ENCODE measurements at regions not wholly inside any gene's neighbourhood (a gene's known extent, or its start where the extent isn't known, plus 50 kb on each side); places are given as distances from the start of the nearest gene placed in this dataset.

DNA sequence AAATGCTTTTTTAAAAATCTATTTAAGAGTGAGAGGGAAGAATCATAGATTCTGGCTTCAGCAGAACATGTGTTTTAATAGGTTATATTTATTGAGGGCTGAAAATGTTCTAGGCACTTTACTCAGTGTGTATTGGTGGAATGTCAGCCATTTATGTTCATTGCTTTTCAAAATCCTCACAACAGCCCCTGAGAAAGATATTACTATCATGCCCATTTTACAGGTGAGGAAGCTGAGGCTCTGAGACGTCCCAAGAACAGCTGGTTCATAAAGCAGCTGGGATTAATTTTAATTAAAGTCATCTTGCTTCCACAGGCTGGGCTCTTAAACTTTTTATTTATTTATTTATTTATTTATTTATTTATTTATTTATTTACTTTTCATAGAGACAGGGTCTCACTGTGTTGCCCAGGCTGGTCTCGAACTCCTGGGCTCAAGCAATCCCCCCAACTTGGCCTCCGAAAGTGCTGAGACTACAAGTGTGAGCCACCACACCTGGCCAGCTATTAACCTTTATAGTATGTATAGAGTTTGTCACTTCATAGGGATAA, 364.6 kb downstream of the SHQ1 start:
- DNase-seq: no peak

DNA sequence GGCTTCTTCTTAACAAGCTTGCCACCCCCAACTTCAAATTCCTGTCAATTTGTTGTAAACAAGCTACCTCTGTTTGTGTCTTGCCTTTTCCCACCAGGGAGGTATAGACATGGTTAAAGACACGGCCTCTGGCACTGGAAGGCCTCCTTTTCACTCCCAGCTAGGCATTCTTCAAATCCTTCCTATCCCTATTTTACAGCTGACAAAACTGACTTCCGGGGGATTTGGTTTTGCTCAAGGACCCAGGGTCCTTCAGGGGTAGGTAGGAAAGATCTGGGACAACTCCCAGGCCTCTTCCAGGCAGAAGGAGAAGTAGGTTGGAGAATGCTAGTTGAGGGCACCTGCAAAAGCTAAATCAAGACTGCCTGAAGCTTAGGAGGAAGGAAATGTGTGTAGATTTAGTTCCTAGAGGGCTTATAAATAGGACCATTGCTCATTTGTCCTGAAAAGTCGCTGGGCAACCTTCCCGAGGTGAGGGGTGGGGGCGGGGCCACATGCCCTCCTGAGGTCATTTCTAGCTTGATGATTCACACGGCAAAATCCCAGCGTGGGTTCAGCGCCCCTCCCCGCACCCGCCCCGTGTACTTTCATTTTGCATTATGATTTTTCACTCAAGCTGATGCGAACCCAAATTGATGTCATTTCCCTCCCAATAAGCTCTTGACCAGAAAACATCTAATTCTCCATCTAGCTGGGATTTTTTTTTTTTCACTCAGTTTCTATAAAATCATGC, 365.5 kb downstream of the SHQ1 start:
- peak; percentile 5 to 65 (median 25) for DNase-seq

- DNase-seq: no peak
These were observed 366.7 kb downstream of the SHQ1 start for GRCh38 chr3:72481542-72481941.

DNA sequence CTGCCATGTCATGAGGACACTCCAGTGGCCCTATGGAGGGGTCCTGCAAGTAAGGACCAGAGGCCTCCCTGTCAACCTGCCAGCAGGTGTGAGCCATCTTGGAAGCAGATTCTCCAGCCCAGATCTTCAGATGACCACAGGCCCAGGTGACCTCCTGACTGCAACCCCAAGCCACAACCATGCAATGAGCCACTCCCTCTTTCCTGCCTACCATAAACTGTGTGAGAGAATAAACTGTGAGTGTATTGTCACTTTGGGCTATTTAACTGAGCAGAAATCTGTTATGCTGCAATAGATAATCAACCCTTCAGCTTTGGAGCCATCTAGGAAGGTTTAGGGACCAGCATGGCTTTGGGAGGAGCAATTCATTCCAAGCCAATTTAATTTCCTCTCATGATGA, 367.9 kb downstream of the SHQ1 start:
- DNase-seq: no peak

DNA sequence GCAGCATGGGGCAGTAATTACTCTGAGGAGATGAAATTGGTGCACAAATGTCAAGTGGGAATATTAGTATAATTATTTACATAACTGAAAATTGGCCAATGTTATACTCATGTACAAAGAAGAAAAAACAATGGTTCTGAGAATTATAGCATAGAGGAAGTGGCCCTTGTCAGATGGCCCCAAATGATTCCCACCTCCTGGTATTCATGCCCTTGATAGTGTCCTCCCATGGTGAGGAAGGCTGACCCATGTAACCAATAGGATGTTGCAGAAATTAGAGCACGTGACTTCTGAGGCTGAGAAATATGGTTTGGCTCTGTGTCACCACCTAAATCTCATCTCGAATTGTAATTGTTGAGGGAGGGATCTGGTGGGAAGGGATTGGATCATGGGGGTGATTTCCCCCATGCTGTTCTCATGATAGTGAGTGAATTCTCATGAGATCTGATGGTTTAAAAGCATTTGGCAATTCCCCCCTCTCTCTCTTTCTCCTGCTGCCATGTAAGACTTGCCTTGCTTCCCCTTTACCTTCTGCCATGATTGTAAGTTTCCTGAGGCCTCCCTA, 368.5 kb downstream of the SHQ1 start:
- no peak for DNase-seq

DNA sequence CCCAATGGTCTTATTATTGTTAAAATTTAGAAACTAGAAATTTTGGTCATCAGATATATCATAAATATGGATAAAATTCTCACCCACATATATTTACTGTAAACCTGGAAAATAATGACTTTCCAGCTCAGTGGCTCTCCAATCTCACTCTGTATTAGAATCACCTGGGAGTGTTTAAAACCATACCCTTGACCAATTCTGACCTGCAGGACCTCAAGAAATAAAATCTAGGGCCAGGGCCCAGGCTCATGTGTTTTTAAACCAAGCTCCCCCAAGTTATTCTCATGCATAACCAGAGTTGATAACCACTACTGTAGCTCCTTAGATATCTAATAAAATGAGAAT, 372.1 kb downstream of the SHQ1 start:
- DNase-seq: no peak

- DNase-seq: no peak
These were observed 372.7 kb downstream of the SHQ1 start for GRCh38 chr3:72475258-72476138.

DNA sequence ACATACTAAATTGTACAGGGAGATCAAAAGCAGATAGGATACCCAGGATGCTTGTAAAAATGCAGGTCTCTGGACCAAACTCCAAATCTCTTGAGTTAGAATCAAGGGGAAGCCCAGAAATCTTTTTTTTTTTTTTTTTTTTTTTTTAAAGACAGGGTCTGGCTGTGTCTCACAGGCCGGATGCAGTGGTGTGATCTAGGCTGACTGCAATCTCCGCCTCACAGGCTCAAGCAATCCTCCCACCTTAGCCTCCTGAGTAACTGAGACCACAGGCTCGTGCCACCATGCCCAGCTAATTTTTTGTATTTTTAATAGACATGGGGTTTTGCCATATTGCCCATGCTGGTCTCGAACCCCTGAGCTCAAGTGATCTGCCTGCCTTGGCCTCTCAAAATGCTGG, 373.5 kb downstream of the SHQ1 start:
- no peak for DNase-seq

DNA sequence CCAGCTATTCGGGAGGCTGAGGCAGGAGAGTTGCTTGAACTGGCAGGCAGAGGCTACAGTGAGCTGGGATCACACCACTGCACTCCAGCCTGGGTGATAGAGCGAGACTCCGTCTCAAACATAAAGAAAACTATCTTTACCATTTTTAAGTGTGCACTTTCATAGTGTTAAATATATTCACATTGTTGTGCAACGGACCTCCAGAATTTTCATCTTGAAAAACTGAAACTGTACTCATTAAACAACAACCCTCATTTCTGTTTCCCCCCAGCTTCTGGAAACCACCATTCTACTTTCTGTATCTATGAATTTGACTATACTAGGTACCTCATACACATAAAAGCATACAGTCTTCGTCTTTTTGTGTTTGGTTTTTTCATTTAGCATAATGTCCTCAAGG, 375.1 kb downstream of the SHQ1 start:
- no peak for DNase-seq

DNA sequence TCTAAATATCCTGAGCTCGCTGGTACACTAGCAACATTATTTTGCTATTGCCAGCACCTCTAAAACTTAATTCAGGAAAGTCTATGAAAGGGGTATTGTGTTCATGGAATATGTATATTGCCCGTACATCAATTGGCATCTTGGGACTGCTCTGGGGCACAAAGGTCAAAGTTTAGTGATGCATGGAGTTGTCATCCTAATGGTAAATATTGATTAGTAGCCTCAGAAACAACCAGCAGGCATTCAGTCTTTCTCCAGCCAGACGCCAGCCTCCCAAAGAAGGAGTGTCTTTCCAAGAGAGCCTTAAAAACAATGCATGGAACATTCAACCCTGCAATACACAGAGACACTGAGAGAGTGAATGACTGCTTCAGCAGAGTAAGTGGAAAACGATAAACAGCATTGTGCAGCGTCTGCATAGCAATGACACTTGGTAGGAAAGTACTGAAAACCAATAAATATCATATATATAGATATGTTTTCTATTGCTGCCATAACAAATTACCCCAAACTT, 377.3 kb downstream of the SHQ1 start:
- DNase-seq: no peak

GRCh38 chr3:72465853-72466252, 382.4 kb downstream of the SHQ1 start:
- no peak for DNase-seq

GRCh38 chr3:72463083-72463482, 385.2 kb downstream of the SHQ1 start:
- no peak for DNase-seq

GRCh38 chr3:72462595-72463011, 385.6 kb downstream of the SHQ1 start:
- no peak for DNase-seq

DNA sequence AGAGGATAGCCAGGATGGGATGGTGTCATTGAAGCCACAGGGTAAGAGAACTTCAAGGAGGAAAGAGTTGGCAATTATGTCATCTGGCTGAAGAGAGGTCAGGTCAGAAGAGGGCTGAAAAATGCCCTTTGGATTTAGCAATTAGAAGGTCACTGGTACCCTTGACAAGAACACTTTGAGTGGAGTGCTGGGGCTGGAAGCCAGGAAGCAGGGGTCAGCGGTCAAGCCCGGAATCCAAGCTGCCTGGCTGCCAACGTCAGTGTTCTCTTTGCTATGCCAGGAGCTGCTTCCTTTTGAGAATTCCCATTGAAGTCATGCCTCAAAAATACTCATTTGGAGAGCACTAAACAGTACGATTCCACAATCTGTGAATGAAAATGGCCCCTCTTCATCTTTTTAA, 386.5 kb downstream of the SHQ1 start:
- no peak for DNase-seq

GRCh38 chr3:72460205-72461174, 387.8 kb downstream of the SHQ1 start:
- no peak for DNase-seq

- no peak for DNase-seq
These were observed 388.7 kb downstream of the SHQ1 start for GRCh38 chr3:72459588-72459987.

- no peak for DNase-seq
These were observed 389.9 kb downstream of the SHQ1 start for GRCh38 chr3:72458375-72458774.

DNA sequence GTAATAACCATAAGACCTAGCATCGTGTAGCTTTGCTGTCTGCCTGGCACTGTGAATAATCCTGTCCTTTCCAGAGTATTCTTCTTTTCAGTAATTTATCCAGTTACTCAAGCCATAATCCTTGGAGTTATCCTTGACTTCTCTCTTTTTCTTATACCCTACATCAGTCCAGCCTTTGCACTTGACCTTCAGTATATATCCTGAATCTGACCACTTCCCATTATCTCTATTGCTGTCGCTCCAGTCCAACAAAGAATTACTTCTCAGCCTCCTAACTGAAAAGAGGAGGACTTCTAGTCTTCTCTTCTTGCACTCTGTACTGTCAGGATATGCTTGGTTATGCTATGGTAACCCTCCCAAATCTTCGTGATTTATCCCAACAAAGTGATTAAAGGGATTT, 393.8 kb downstream of the SHQ1 start:
- no peak for DNase-seq

DNA sequence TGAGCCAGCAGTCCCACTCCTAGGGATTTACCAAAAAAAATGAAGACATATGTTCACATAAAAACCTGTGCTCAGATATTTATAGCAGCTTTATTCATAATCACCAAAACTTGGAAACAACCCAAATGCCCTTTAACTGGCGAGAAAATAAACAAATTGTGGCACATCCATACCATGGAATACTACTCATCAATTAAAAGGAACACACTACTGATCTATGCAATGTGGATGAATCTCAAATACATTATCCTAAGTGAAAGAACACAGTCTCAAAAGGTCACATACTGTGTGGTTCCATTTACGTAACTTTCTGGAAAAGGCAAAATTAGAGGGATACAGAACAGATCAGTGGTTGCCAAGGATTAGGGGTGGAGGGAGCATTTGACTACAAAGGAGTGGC, 394.5 kb downstream of the SHQ1 start:
- no peak for DNase-seq

- DNase-seq: no peak
These were observed 395.5 kb downstream of the SHQ1 start for GRCh38 chr3:72452745-72453144.

- DNase-seq: no peak
These were observed 396.4 kb downstream of the SHQ1 start for GRCh38 chr3:72451841-72452240.

DNA sequence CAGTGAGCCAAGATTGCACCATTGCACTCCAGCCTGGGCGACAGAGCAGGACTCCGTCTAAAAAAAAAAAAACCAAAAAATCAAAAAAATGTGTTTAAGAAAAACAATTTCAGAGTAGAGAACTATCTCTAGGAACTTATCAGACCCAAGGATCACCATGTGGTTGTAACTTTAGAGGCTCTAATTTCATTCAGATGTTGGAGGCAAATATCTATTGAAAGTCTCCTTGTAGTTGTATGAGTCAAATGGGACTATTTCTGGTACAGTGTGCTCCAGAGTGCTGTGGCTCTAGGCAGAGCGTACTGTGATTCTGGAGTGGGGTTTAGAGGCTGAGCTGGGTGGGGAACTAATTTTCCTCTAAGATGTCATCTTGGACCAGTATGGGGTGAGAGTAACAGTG, 398.7 kb downstream of the SHQ1 start:
- no peak for DNase-seq

All from activated CD4-positive, CD25-positive, alpha-beta regulatory T cell (primary cell).